Stimulated activated CD8-positive, alpha-beta memory T cell treated with anti-CD3 and anti-CD28 coated beads, Interleukin-2, amount 100 ng/mL, for 1 hour (primary cell): ENCODE measurements at regions not wholly inside any gene's neighbourhood (a gene's known extent, or its start where the extent isn't known, plus 50 kb on each side); places are given as distances from the start of the nearest gene placed in this dataset.

Experiments
- DNase-seq, 2 donors: peaks; one replicate each; pipeline ENCODE4 v3.0.0-alpha.2; 2020; ENCODE audit warnings: low read depth in 2 of 2

DNA sequence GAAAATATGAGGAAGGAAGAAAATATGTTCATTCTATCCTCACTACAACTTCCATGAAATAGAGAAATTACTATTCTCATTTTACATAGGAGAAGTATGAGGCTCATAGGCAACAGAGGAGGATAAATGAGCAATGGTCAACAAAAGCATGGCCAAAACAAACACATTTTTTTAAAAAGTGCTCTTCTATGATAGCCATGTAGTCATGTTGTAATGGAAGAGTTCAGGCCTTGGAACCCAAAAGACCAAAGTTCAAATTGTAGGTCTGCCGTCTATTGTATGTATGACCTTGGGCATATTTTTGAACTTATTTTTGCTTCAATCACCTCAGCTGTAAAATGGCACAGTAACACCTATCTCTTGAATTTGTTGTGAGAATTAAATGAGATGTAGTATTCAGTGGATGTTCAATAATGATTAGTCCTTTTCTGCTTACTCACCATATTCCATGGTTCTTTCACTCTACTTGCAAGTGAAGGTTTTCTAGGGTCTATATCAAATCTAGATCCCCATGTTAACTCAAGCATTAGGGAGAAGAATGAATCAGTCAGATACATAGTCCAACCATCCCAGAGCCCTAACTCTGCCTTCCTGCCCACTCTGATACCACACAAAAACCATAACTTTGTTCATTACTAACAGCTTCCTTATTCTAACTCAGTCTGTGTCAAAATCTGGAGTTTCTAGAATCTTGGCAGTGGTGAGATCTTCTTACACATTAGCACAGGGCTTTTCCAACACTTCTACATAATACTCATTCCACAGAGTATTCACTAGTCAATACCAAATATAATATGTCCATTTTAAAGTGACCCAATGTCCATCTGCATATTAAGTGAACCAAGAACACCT is 353.2 kb downstream of the PLPP3 start:
- DNase-seq = no peak

DNA sequence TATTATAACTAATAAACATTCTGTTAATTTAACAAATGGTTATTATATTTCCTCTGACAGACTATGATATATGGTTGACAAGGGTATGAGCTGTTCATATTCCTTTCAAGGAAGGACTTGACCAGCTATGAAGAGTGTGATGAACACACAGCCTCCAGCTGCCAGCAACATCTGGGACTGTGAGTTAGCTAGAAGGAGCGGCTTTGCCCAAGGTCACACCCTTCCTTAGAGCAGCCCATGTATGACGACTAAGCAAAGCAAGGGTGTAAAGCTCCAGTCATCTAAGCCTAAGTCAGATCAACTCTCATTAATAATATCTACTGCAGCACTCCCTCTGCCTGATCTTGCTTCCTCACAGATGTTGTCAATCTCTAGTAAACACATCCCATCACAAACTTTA is 355.4 kb downstream of the PLPP3 start:
- DNase-seq = no peak

DNA sequence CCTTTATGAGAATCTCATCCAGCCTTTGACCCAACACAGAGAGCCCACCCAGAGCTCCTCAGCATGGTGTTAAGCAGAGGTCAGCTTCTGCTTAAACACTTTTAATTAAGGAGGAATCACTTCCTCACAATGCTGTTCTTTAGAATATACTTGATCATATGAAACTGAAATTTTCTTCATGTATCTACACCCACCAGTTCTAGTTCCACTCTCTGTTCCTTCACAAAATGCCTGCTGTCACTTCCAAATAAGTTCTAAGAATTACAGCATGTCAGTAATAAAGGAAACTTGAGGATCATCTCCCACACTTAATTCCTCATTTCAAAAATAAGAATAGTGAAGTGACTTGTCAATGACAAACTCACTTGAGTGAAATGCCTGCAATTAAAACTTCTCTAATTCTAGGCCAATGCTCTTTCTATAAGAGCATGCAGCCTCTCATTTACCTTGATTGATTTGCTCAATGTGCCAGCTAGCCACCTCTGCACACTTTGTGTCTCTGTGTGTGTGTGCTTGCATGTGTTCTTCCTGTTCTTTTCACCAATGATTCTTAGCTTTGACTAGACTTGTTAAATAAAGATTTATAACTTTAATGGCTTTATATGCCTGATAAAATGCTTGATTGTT is 356.3 kb downstream of the PLPP3 start:
- no peak for DNase-seq

DNA sequence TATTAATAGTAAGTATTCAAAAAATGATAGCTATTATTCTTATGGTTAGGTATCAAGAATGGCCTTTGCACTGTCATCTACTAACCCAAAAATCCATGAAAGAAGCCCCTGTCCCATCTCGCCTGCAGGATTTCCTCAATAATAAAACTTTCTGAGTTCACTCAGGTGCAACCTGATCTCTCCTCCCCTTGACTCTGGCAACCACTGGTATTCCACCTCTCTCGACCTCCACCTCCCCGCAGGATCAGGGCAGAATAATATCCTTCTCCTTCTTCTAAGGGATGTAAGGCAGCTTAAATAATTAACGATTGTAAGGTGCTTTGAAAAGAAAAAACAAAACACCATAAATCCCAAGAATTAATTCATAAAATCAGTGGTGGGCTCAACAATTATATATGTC is 359.3 kb downstream of the PLPP3 start:
- no peak for DNase-seq

DNA sequence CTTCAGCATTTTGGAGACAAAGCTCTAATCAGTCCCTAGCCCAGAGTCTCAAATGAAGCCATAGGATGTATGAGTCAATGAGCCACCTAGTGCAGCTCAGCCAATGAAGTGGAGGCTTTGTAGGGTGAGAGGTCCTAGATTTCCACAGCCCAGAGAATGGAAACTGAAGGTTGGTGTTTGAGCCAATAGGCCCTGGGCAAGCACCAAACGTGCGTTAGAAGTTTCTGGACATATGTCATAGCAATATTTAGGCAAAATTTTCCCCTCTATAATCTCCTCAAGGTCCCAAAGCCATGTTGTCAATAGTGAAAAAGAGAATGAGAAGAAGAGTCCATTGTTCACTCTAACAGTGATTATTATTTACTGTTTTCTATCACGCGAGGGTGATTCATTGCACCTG is 361.3 kb downstream of the PLPP3 start:
- DNase-seq = no peak

DNA sequence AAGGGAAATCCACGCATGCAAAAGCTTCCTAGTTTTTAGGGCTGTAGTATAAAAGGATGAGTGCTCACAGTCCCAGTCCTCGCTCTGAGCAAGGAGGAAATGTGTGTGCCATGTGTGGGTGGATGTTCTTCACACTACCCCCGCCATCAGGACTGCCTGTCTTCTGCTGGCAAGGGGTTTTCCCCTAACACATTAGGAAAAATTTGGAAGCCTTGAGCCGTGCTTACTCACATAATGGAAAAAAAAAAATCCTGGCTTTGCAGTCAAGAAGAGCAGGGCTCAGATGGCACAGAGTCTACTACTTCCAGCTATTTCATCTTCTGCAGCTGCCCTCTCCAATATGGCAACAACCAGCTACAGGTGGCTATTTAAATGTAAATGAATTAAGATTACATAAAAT is 363.1 kb downstream of the PLPP3 start:
- DNase-seq = no peak

DNA sequence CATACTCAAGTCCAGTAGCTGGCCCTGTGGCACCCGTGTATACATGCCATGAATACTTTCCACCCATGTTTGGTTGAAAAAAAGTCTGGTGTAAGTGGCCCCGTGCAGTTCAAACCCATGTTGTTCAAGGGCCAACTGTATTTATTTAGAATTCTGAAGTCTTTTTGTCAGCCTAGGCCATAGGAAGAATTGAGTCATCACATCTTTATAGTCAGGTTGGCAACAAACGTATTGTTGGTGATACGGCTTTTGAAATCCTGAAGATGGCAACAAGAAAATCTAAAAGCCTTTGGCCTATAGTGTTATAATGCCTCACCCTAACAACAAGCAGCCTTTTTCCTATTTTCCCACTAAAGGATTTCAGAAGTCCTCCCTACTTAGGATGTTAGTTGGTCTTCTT is 363.6 kb downstream of the PLPP3 start:
- no peak for DNase-seq

DNA sequence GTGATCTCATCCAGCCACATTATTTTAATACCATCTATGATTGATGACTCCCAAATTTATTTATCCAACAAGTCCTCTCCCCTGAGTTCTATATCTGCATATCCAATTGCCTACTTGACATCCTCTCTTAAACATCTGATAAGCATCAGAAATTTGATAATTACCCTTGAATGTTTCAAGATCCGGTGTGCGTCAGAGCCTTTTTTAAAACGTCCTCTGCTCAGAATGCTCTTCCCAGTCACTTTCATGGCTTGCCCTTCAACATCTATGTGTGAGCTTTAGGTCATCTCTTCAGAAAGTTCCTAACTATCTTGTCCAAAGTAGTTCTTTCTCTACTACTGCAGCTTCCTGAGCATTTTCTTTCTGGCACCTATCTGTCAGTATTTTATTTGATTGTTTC is 364.3 kb downstream of the PLPP3 start:
- no peak for DNase-seq

DNA sequence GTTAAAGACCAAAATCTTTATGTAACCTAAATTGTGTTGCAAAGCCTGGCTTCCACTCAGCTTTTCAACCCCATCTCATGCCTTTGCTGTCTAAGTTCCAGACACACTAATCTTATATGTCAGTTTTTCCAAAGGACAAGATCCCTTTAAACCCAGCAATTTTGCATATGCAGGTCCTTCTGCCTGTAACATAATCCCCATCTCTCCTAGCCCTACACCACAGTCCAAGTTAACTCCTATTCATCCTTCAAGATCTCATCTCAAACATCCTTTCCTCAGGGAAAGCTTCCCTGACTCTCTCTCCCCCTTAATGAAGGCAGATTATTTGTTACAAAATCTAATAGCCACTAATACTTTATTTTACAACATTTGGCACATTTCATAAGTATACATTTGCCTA is 366.3 kb downstream of the PLPP3 start:
- no peak for DNase-seq

DNA sequence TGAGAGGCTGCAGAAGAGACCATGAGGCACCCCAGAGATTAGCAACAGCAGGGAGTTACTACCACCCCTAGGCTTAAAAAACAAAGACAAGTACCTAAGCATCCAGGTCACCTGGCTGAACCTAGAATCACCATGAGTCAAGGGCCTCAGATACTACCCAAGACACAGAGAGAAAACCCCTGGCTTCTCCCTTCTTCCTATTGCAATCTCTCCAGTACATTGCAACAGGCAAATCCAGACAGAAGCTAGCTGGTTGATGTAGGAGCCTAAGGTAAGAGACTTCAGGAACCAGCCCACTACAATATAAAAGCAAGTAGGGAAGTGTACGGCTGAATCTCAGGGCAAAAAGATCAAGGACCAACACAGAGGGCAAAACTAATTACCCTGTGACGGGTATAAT is 367.2 kb downstream of the PLPP3 start:
- DNase-seq = no peak

DNA sequence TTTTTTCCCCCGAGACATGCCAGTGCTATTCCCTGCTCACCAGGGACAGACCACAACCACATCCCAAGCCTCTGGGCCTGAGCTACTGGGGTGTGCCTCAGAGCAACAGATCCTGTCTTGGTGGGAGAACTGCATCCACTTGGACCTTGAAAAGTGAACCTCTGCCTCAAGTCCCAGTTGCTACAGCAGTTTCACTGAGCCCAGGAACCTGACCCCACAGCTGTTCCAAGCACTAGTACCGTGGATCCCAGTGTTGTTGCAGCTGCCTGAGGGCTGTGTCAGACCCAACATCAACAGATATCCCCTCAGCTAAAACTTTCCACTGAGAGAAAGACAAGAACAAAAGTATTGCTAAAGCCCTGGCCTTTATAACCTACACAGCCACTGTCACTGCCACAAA is 373.0 kb downstream of the PLPP3 start:
- DNase-seq = no peak

DNA sequence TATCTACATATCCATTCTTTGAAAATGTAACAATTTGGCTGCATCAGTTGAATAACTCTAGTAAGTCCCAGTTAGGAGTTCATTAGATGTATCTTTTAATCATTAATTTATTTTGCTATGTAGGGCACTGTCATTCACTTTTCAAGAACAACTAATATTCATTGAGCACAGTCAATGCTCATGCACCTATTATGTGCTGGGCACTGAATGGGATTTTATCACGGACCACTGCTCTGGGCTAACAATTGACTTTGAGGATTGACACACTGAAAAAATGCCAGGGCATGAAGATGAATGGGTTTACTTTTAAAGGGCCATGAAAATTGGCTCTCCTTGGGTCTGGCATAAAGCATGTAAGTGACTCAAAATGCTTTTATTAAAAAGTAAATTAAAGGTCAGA is 375.2 kb downstream of the PLPP3 start:
- no peak for DNase-seq

DNA sequence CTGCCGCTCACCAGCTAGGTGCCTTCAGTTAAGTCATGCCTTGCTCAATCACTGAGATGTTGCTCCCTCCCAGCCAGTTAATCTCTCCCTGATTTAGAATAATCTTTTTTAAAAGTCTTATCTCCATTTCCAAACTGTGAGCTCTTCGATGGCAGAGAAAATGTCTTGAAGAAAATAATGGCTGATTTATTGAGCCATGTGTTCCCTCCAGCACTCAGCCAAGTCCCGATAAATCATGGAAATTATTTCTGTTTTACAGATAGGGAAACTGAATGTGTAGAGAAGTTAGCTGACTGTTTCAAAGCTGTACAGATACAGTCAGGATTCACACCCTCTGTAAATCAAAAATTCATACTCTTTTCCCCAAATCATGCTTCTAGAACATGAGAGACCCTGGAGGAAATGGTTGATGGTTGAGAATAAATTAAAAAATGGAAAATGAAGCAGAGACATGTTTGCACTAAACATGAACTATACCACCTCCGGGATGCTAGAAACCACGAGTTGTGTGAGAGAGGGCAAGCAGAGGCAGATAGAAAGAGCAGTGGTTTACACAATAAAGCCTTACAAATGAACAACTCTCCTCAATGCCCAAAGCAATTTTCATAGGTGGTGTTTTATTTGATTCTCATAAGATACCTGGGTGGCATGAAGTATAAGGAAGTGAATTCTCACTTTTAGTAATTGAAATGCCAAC is 376.4 kb downstream of the PLPP3 start:
- no peak for DNase-seq

DNA sequence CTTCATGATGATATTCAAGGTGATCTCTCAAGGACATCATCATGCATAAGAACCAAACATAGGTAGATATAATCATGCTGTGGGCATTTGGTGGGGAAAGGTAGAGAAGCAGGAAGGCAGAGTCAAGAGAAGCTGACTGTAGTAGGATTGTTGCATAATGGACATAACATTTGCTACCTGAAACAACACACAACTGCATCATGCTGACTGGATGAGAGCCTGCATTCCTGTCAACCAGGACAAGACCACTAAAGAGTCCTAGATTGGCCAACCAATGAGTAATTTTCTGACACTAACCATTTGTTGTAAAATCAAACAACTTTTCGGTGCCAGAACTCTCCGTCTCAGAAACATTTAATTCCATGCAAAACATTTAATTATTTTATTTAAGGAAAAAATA is 377.2 kb downstream of the PLPP3 start:
- no peak for DNase-seq

DNA sequence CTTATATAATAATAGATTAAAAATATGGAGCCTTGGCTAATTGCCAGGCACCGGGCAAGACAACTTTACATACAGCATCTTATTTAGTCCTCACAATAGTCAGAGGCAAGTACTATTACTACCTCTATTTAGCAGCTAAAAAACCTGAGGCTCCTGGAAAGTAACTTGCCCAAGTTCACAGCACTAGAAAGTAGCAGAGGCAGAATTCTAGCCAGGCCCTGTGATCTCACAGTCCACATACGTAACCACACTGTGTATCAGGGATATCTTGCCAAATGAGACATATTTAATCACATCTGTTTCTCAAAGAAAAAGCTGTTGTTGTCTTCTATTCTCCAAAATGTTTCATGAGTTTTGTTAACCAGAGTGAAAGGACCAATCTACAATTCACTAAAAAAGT is 378.5 kb downstream of the PLPP3 start:
- no peak for DNase-seq

DNA sequence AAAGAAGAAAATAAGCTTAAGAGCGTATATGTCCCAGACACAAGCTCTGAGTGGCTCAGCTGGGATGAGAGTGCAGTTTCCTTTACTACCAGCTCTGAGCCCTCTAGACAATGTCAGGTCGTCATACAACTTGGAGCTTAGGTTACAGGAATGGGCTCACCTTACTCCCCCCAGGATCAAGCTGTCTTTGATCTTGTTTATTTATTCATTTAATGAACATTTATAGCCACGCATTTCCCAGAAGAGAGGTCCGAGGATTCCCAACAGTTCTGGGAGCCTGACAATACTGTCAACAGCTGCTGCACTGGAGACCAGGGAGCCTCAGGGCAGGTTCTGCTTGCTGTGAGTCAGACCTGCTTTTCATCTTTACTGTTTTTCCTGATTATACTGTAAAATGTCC is 378.9 kb downstream of the PLPP3 start:
- no peak for DNase-seq

DNA sequence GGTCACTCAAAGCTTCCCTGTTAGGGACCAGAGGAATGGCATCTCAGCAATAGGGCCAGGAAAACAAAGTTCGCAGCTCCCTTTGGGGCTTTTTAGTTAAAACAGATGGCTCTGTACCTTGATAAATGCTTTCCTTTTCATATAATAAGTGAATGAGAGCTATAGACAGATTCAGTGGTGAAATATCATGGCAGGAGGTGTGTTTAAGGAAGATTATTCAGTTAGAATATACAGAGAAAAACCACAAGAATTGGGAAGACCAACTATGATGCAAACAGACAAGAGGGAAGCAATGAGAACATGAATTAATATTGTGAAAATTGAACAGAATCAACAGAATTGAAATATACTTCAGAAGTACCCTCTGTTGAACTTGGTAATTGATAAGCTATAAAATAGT is 379.4 kb downstream of the PLPP3 start:
- no peak for DNase-seq

DNA sequence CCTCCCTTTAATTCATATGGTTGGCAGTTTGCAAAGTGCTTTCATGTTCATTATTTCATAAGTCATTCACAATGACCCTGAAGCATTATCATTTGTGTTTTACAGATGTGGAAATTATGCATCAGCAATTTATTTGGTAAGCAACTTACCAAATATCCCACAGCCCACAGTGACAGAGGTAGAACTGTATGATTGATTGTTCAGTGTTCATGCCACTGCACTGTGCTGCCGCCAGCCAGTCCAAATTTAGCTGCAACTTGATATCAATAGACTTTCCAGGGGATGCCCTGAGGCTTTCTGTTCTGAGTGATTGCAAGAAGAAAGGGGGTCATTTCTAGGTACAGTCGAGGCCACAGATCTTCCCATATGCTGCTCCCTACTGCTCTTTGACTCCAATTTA is 380.3 kb downstream of the PLPP3 start:
- no peak for DNase-seq

DNA sequence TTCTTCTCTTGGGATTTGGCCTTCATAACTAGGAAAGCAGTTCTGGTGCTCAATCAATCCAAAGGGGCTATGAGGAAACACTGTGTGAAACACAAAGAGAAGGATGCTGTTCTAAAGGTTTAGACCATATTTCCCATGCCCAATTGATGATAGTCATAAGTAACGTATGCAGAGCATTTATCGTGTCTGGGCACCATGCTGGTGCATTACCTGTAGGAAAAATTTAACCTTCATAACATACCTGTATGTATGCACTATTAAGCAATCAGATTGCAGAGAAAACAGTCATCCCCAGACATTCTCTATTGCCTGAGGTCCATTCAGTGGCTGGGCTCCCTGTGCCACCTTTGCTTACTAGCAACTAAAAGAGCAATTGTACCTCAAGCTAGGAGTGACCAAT is 381.4 kb downstream of the PLPP3 start:
- no peak for DNase-seq

DNA sequence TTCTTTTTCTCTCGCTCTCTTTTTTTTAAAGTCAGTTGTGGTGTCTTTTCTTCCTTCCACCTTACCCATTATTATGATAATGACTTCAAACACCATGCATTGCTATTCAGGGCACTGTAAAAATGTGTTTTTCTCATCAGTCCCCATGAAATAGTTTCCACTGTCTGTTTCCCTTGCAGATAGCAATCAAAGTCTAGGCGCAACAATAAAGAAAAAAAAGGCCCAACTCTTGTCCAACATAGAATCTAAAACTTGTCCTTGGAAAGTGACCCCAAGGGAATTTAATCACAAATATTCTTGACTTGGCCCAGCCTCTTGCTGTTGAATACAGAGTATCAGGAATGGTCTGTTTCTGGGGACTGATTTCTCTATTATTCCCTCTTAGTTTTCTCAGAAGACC is 382.5 kb downstream of the PLPP3 start:
- DNase-seq = no peak

DNA sequence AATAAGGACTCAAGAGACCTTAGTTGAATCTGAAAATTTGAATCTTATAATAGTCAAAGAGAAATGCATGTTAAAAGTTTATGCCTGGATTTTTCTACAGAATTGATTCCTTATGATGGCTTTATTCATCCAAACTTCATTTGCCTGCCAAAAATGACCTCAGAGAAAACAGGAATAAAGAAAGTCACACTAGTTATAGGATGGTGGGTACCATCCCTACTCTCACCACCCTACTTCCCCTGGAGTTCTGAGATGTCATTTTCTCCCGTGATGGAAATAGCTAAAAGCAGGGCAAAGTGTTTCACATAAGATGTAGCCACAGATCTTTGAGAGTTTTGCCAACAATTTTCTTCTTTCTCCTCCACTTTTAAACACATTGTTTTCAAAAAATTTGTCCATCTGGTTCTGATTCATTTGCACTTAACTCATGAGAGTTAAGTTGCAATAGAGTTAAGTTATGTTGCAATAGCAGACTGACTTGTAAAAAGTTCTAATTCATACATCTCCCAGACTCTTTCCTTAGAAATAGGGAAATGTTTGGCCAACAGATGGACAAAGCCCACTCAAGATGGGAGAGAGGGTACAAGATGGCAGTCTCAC is 384.6 kb downstream of the PLPP3 start:
- DNase-seq = no peak

DNA sequence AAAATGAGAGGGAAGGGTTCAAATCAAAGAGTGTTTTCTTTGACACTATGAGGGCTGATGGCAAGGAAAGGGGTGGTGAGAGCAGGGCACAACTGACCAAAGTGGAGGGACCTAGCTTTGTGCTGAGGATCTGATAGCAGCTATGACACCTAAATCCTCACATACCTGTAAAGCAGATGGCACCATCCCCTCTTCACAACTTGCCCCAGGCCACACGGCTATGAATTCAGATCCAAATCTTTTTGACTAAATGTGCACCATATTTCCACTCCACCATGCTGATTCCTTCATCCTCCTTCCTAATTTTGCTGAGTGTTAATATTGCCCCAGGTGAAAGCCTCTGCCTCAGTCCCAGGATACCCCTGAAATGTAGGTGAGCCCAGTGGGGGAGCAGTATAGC is 385.7 kb downstream of the PLPP3 start:
- DNase-seq = no peak

DNA sequence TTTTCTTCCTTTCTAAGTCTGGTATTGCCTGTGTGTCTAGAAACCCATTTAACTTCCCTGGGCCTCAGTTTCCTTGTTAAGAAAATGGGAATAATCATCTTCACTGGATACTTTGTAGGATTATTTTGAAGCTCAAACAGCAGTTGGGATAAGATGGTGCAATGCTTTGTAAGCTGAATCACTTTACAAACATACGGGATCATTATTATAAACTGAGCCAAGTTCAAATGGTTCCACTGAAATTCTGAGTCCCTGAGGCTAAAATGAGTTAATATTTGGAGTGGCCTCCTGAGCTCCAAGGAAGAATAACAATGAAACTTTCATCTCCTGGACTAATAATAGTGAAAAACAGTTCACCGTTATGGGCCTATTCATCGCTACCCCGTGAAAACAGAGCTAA is 388.0 kb downstream of the PLPP3 start:
- no peak for DNase-seq
